IMR-90 (cell line): ENCODE measurements at regions not wholly inside any gene's neighbourhood (a gene's known extent, or its start where the extent isn't known, plus 50 kb on each side); places are given as distances from the start of the nearest gene placed in this dataset.

Experiments used
- ATAC-seq: fragments of 200-7000 bp; cut with Tn5 transposase; 2 replicates; pipeline ENCODE4 v1.9.1; 2020; ENCODE audit warnings: low read depth, mild to moderate bottlenecking, moderate library complexity
- BruUV-seq: library from RNA; stranded (reverse); fragments of 400-500 nt; replicated peaks from 2 replicates; lab custom pipeline; 2021; lab: Mats Ljungman, UMichigan
- CTCF ChIA-PET: fragments of 300-600 bp; formaldehyde crosslinking; extraction: SDS; loops from one replicate; lab custom pipeline; 2021; ENCODE audit warnings: antibody characterized with exemption; lab: Yijun Ruan, JAX
- POLR2A ChIA-PET: fragments of 300-600 bp; sonication (Branson Sonifier 250); formaldehyde crosslinking; loops from one replicate; lab custom pipeline; 2022; ENCODE audit warnings: antibody characterized with exemption; ENCODE audit not compliant: unreplicated experiment; lab: Charles Lee
- DNase-seq: peaks from one replicate; pipeline ENCODE4 v3.0.0; 2013
- H2AFZ ChIP-seq: replicated peaks from 2 replicates; pipeline ENCODE3; 2013; ENCODE audit warnings: low read length, mild to moderate bottlenecking; ENCODE audit not compliant: poor library complexity
- H2AK5ac ChIP-seq: 2 replicates; pipeline ENCODE4 v1.6.1; 2013; ENCODE audit warnings: low read depth, low read length, inconsistent platforms
- H2AK9ac ChIP-seq: replicated peaks from 2 replicates; pipeline ENCODE3; 2013; ENCODE audit warnings: mild to moderate bottlenecking, low read depth, low read length, moderate library complexity; ENCODE audit not compliant: poor library complexity
- H2BK120ac ChIP-seq: 2 replicates; pipeline ENCODE4 v1.6.1; 2013; ENCODE audit warnings: low read depth, low read length, inconsistent platforms
- H2BK15ac ChIP-seq: 3 replicates; pipeline ENCODE4 v1.6.1; 2013; ENCODE audit warnings: low read depth, low read length, inconsistent platforms
- H2BK20ac ChIP-seq: 2 replicates; pipeline ENCODE4 v1.6.1; 2013; ENCODE audit warnings: low read depth, mild to moderate bottlenecking, inconsistent platforms, low read length, moderate library complexity
- H2BK5ac ChIP-seq: 2 replicates; pipeline ENCODE4 v1.6.1; 2013; ENCODE audit warnings: mild to moderate bottlenecking, low read depth, low read length, inconsistent platforms; ENCODE audit not compliant: poor library complexity, severe bottlenecking
- H3K14ac ChIP-seq: replicated peaks from 2 replicates; pipeline ENCODE4 v1.6.1; 2013; ENCODE audit warnings: low read depth, low read length, inconsistent platforms
- H3K18ac ChIP-seq: 2 replicates; pipeline ENCODE4 v1.6.1; 2013; ENCODE audit warnings: low read depth, low read length, control low read depth
- H3K23ac ChIP-seq: 2 replicates; pipeline ENCODE4 v1.6.1; 2013; ENCODE audit warnings: low read depth, low read length, inconsistent platforms
- H3K27ac ChIP-seq: 2 replicates; pipeline ENCODE4 v1.5.1; 2013; ENCODE audit warnings: mild to moderate bottlenecking, control low read depth, low read length; ENCODE audit not compliant: insufficient read depth
- H3K27me3 ChIP-seq: 2 replicates; pipeline ENCODE4 v1.6.1; 2013; ENCODE audit warnings: low read length; ENCODE audit not compliant: control insufficient read depth, insufficient read depth
- H3K36me3 ChIP-seq: 2 replicates; pipeline ENCODE4 v1.6.1; 2013; ENCODE audit warnings: low read length, mixed read lengths; ENCODE audit not compliant: control insufficient read depth, insufficient read depth
- H3K4ac ChIP-seq: 2 replicates; pipeline ENCODE4 v1.6.1; 2013; ENCODE audit warnings: low read depth, low read length, inconsistent platforms
- H3K4me1 ChIP-seq: 2 replicates; pipeline ENCODE4 v1.6.1; 2013; ENCODE audit warnings: low read length, mixed read lengths; ENCODE audit not compliant: control insufficient read depth, insufficient read depth
- H3K4me2 ChIP-seq: 2 replicates; pipeline ENCODE4 v1.6.1; 2013; ENCODE audit warnings: low read depth, mild to moderate bottlenecking, control low read depth, low read length, moderate library complexity
- H3K4me3 ChIP-seq: 2 replicates; pipeline ENCODE4 v1.5.1; 2013; ENCODE audit warnings: low read depth, mild to moderate bottlenecking, control low read depth, low read length, moderate library complexity; ENCODE audit not compliant: insufficient read depth
- H3K56ac ChIP-seq: 2 replicates; pipeline ENCODE4 v1.6.1; 2013; ENCODE audit warnings: low read length, inconsistent platforms; ENCODE audit not compliant: insufficient read depth; ENCODE audit errors: extremely low read depth
- H3K79me1 ChIP-seq, 2 experiments: 2 replicates each; pipeline ENCODE4 v1.6.1; 2013; ENCODE audit warnings: low read length in 2 of 2, inconsistent platforms in 1 of 2, low read depth in 1 of 2
- H3K9ac ChIP-seq: 2 replicates; pipeline ENCODE4 v1.6.1; 2013; ENCODE audit warnings: low read depth, low read length, control low read depth
- H3K9me1 ChIP-seq: 2 replicates; pipeline ENCODE4 v1.6.1; 2013; ENCODE audit warnings: low read length, inconsistent platforms; ENCODE audit not compliant: insufficient read depth
- H3K9me3 ChIP-seq: 2 replicates; pipeline ENCODE4 v1.6.1; 2013; ENCODE audit warnings: low read length; ENCODE audit not compliant: control insufficient read depth, insufficient read depth
- H4K20me1 ChIP-seq: 2 replicates; pipeline ENCODE4 v1.6.1; 2013; ENCODE audit warnings: low read length, inconsistent platforms; ENCODE audit not compliant: insufficient read depth
- H4K5ac ChIP-seq: 2 replicates; pipeline ENCODE4 v1.6.1; 2013; ENCODE audit warnings: mild to moderate bottlenecking, low read depth, low read length, control low read depth
- H4K8ac ChIP-seq, 2 experiments: 2 replicates each; pipeline ENCODE4 v1.6.1; 2013; ENCODE audit warnings: low read depth in 2 of 2, low read length in 2 of 2, control low read depth in 1 of 2, inconsistent platforms in 1 of 2
- H4K91ac ChIP-seq: 2 replicates; pipeline ENCODE4 v1.6.1; 2013; ENCODE audit warnings: low read depth, low read length, inconsistent platforms; ENCODE audit not compliant: insufficient read depth
- BHLHE40 ChIP-seq: fragments of 150-350 bp; IDR thresholded peaks from 2 replicates; pipeline ENCODE4 v1.6.1; 2016; ENCODE audit warnings: mild to moderate bottlenecking, low read depth, low read length
- CEBPB ChIP-seq: IDR thresholded peaks from 2 replicates; pipeline ENCODE4 v1.6.1; 2012; ENCODE audit warnings: low read depth, low read length, improper control_type of control experiment
- MAFK ChIP-seq: IDR thresholded peaks from 2 replicates; pipeline ENCODE4 v1.6.1; 2012; ENCODE audit warnings: low read depth, low read length, improper control_type of control experiment
- MAZ ChIP-seq: IDR thresholded peaks from 2 replicates; pipeline ENCODE4 v1.6.1; 2012; ENCODE audit warnings: low read depth, mild to moderate bottlenecking, low read length, improper control_type of control experiment, moderate library complexity, borderline replicate concordance
- MXI1 ChIP-seq: IDR thresholded peaks from 2 replicates; pipeline ENCODE4 v1.6.1; 2012; ENCODE audit warnings: low read depth, mild to moderate bottlenecking, low read length, moderate library complexity, borderline replicate concordance
- NFE2L2 ChIP-seq: fragments of 150-350 bp; IDR thresholded peaks from 2 replicates; pipeline ENCODE4 v1.6.1; 2016; ENCODE audit warnings: low read depth, mild to moderate bottlenecking, low read length
- POLR2A ChIP-seq: IDR thresholded peaks from 2 replicates; pipeline ENCODE4 v1.6.1; 2012; ENCODE audit warnings: mild to moderate bottlenecking, low read depth, low read length
- RAD21 ChIP-seq: IDR thresholded peaks from 2 replicates; pipeline ENCODE4 v1.6.1; 2012; ENCODE audit warnings: low read length, improper control_type of control experiment
- RCOR1 ChIP-seq: IDR thresholded peaks from 2 replicates; pipeline ENCODE4 v1.6.1; 2012; ENCODE audit warnings: mild to moderate bottlenecking, low read length, improper control_type of control experiment; ENCODE audit not compliant: insufficient replicate concordance
- USF2 ChIP-seq: fragments of 150-350 bp; IDR thresholded peaks from 2 replicates; pipeline ENCODE4 v1.6.1; 2017; ENCODE audit warnings: mild to moderate bottlenecking, antibody characterized with exemption, low read length, low read depth
- WGBS, 2 experiments: methylation state at CpG; one replicate each; pipeline versions ENCODE4 v1.1.5 to v1.1.7; 2013; ENCODE audit warnings: missing lambda C conversion rate in 2 of 2; ENCODE audit not compliant: insufficient read length in 1 of 2; ENCODE audit errors: extremely low coverage in 2 of 2; 5-methylcytosine and 5-hydroxymethylcytosine counted together
- dilution Hi-C: fragments of 300-500 bp; cut with HindIII; formaldehyde crosslinking; loops from one replicate; pipeline ENCODE4 v1.14.3; 2018; ENCODE audit warnings: low sequenced_read_pairs; ENCODE audit not compliant: unreplicated experiment
- in situ Hi-C: fragments of 300-500 bp; cut with MboI; formaldehyde crosslinking; loops from 3 replicates; pipeline ENCODE4 v1.14.3; 2019; ENCODE audit warnings: low sequenced_read_pairs, inconsistent platforms, mixed read lengths
- intact Hi-C: fragments of 100-400 bp; cut with micrococcal nuclease; formaldehyde crosslinking; loops from 2 replicates; pipeline ENCODE4 v1.10.0; 2022

- H3K4me2 ChIP-seq, result no peak overlapping the region
- intact Hi-C loops, result no loop called here
- TF ChIP-seq RCOR1 (no peak), RAD21 (no peak), MXI1 (no peak), BHLHE40 (no peak), NFE2L2 (no peak), POLR2A (no peak), USF2 (no peak), CEBPB (no peak), MAZ (no peak), MAFK (no peak)
- H3K36me3 ChIP-seq, result no peaks in the 10 kb centered on the region
- H3K4ac ChIP-seq, result no peak overlapping the region
- no peak overlapping the region for H4K5ac ChIP-seq
- H3K23ac ChIP-seq, result no peak overlapping the region
- dilution Hi-C loops, result no loop called here
- H3K9me3 ChIP-seq, result no peaks in the 10 kb centered on the region
- H3K27ac ChIP-seq, result no peak overlapping the region
- WGBS, 2 experiments, result no CpG with 5 or more reads among the region's 6 CpGs
- H2BK20ac ChIP-seq, result no peak overlapping the region
- no peak overlapping the region for H3K56ac ChIP-seq
- no peak overlapping the region for H2AFZ ChIP-seq
- no peaks in the 10 kb centered on the region for H3K9me1 ChIP-seq
- no TSS peak for BruUV-seq
- H3K27me3 ChIP-seq, result no peaks in the 10 kb centered on the region
- in situ Hi-C loops, result no loop called here
- peaks cover 6% of the 10 kb centered on the region for H3K4me1 ChIP-seq
- H4K20me1 ChIP-seq, result no peaks in the 10 kb centered on the region
- H2BK120ac ChIP-seq, result no peak overlapping the region
- no peak overlapping the region for H2AK9ac ChIP-seq
- H2BK15ac ChIP-seq, result no peak overlapping the region
- H4K8ac ChIP-seq, result no peak overlapping the region
- CTCF ChIA-PET, result no interaction called here
- H4K91ac ChIP-seq, result no peak overlapping the region
- no peak overlapping the region for H3K14ac ChIP-seq
- H3K4me3 ChIP-seq, result no peak overlapping the region
- no peak overlapping the region for H3K18ac ChIP-seq
- H2AK5ac ChIP-seq, result no peak overlapping the region
- H2BK5ac ChIP-seq, result no peak overlapping the region
- POLR2A ChIA-PET, result no interaction called here
- ATAC-seq, result no peak
- H3K79me1 ChIP-seq, result no peaks in the 10 kb centered on the region
- no peak for DNase-seq
- H3K9ac ChIP-seq, result no peak overlapping the region
Measured at GRCh38 chr2:150160058-150160457, 327.4 kb downstream of the RND3 start.
